ENCODE measurements at regions not wholly inside any gene's neighbourhood (a gene's known extent, or its start where the extent isn't known, plus 50 kb on each side); places are given as distances from the start of the nearest gene placed in this dataset.

DNA sequence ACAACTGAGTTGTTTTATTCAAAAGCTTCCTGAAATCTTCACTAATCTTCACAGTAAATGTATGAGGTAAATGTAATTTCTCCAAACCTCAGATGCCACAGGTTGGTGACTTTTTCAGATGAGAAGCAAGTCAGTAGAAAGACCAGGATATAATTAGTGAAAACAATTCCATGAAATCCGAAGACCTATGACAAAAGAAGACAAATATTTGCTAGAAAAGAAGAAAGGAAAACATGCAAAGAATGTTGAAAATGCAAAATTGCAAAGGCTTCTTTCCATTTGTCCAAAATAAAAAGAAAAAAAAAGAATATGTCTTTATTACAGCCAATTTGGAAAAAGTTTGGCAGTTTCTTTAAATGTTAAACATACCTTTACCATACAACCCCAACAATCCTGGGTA lies 88.3 kb upstream of the MYRIP start:
- Histone ChIP-seq H3K9me3 (ENCODE audit: control insufficient read depth, insufficient read depth, low read depth, low read length) (no peaks in the 10 kb centered on the region), H3K4me3 (ENCODE audit: low read depth, low read length) (no peak overlapping the region), H3K4me1 (ENCODE audit: control insufficient read depth, insufficient read depth, low read length) (no peaks in the 10 kb centered on the region), H3K27ac (ENCODE audit: extremely low read depth, low read depth, low read length) (no peak overlapping the region), H3K36me3 (ENCODE audit: control insufficient read depth in 2 of 2, insufficient read depth in 1 of 2, low read length in 2 of 2) (no peaks in the 10 kb centered on the region)
- TF ChIP-seq EGR2 (tag by site-specific recombination; IDR thresholded peaks at IDR 0.05; ENCODE audit: low read depth) (no peak), ZBTB48 (tag by site-specific recombination; IDR thresholded peaks at IDR 0.05) (no peak), ZSCAN16 (tag by site-specific recombination; IDR thresholded peaks at IDR 0.05) (no peak)
- ChIA-PET CTCF (no interaction called here), POLR2A (no interaction called here)

DNA sequence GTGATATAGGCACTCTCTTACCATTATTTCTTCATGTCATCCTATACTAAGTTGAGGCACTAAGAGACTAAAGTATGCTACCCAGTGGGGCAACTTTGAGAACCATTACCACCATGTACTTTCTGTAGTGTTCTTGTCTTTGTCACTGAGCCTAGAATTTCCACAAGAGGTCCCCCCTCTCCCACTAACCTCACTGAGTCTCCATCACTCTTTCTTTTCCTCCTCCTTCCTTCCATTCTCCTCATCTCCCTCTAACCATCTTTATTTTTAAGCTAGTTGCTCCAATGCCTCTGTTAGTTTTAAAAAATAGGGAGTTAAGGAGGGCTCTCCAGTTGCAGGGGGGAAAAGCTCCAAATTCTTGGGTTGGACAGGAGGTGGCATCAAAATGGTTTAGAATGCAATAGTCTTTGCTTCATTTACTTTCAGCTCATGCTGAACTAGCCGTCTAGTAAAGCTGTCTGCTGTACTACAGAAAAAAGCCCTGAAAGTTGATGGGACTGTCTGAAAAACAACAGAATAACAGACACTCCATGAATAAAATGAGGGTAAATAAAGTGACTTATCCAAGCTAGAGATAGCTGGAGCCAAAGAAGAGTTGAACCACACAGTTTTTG lies 85.1 kb upstream of the MYRIP start:
- POLR2A ChIA-PET: no interaction called here
- TF ChIP-seq ZSCAN16 (tag by site-specific recombination; IDR thresholded peaks at IDR 0.05) (no peak), ZNF548 (tag by site-specific recombination; IDR thresholded peaks at IDR 0.05) (no peak), ZNF776 (tag by site-specific recombination; IDR thresholded peaks at IDR 0.05; ENCODE audit: borderline replicate concordance) (no peak), ZNF114 (tag by site-specific recombination; IDR thresholded peaks at IDR 0.05) (no peak), ZNF785 (tag by site-specific recombination; IDR thresholded peaks at IDR 0.05) (no peak), ZNF654 (tag by site-specific recombination; IDR thresholded peaks at IDR 0.05; ENCODE audit: low read depth) (peak; percentile 14; the same call in 1 of the 2 replicates)
- TF ChIP-seq, protein P1, sequence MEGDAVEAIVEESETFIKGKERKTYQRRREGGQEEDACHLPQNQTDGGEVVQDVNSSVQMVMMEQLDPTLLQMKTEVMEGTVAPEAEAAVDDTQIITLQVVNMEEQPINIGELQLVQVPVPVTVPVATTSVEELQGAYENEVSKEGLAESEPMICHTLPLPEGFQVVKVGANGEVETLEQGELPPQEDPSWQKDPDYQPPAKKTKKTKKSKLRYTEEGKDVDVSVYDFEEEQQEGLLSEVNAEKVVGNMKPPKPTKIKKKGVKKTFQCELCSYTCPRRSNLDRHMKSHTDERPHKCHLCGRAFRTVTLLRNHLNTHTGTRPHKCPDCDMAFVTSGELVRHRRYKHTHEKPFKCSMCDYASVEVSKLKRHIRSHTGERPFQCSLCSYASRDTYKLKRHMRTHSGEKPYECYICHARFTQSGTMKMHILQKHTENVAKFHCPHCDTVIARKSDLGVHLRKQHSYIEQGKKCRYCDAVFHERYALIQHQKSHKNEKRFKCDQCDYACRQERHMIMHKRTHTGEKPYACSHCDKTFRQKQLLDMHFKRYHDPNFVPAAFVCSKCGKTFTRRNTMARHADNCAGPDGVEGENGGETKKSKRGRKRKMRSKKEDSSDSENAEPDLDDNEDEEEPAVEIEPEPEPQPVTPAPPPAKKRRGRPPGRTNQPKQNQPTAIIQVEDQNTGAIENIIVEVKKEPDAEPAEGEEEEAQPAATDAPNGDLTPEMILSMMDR (tag by site-specific recombination; IDR thresholded peaks at IDR 0.05): 0 out of 2 replicates have a peak, but pooled peaks have one; percentile 35
- Histone ChIP-seq H3K4me1 (ENCODE audit: control insufficient read depth, insufficient read depth, low read length) (no peaks in the 10 kb centered on the region), H3K27ac (ENCODE audit: extremely low read depth, low read depth, low read length) (no peak overlapping the region), H3K36me3 (ENCODE audit: control insufficient read depth in 2 of 2, insufficient read depth in 1 of 2, low read length in 2 of 2) (no peaks in the 10 kb centered on the region), H3K9me3 (ENCODE audit: control insufficient read depth, insufficient read depth, low read depth, low read length) (no peaks in the 10 kb centered on the region), H3K4me3 (ENCODE audit: low read depth, low read length) (no peak overlapping the region)
- CTCF ChIA-PET: interaction anchor here (0.8 kb wide), 1 partner anchor 456 kb away, joined by 3 read pairs; no protein-coding TSS in a partner anchor

DNA sequence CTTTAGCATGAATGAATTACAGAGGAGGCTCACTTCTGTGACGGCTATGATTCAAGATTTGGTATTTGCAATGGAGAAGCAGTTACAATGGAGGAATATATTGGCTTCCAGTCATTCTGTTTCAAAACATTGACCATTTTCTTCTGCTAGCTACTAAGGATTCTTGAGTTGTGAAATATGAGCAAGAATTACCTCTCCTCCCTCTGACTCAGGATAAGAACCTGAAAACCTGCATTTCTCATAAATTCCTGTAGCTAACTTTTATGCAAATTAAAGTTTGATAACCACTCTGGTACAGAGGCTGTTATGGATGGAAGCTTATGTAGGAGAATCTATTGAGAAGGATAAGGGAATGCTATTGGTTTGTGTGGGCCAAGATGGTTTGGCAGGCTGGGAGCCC lies 84.1 kb upstream of the MYRIP start:
- Histone ChIP-seq H3K27ac (ENCODE audit: extremely low read depth, low read depth, low read length) (no peak overlapping the region), H3K4me1 (ENCODE audit: control insufficient read depth, insufficient read depth, low read length) (no peaks in the 10 kb centered on the region), H3K36me3 (ENCODE audit: control insufficient read depth in 2 of 2, insufficient read depth in 1 of 2, low read length in 2 of 2) (no peaks in the 10 kb centered on the region), H3K9me3 (ENCODE audit: control insufficient read depth, insufficient read depth, low read depth, low read length) (no peaks in the 10 kb centered on the region), H3K4me3 (ENCODE audit: low read depth, low read length) (no peak overlapping the region)
- ChIA-PET POLR2A (no interaction called here), CTCF (no interaction called here)
- TF ChIP-seq, protein P2, sequence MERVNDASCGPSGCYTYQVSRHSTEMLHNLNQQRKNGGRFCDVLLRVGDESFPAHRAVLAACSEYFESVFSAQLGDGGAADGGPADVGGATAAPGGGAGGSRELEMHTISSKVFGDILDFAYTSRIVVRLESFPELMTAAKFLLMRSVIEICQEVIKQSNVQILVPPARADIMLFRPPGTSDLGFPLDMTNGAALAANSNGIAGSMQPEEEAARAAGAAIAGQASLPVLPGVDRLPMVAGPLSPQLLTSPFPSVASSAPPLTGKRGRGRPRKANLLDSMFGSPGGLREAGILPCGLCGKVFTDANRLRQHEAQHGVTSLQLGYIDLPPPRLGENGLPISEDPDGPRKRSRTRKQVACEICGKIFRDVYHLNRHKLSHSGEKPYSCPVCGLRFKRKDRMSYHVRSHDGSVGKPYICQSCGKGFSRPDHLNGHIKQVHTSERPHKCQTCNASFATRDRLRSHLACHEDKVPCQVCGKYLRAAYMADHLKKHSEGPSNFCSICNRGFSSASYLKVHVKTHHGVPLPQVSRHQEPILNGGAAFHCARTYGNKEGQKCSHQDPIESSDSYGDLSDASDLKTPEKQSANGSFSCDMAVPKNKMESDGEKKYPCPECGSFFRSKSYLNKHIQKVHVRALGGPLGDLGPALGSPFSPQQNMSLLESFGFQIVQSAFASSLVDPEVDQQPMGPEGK (tag by site-specific recombination; IDR thresholded peaks at IDR 0.05): no peak
- TF ChIP-seq, protein P3, sequence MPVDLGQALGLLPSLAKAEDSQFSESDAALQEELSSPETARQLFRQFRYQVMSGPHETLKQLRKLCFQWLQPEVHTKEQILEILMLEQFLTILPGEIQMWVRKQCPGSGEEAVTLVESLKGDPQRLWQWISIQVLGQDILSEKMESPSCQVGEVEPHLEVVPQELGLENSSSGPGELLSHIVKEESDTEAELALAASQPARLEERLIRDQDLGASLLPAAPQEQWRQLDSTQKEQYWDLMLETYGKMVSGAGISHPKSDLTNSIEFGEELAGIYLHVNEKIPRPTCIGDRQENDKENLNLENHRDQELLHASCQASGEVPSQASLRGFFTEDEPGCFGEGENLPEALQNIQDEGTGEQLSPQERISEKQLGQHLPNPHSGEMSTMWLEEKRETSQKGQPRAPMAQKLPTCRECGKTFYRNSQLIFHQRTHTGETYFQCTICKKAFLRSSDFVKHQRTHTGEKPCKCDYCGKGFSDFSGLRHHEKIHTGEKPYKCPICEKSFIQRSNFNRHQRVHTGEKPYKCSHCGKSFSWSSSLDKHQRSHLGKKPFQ (tag by site-specific recombination; IDR thresholded peaks at IDR 0.05): no peak
- TF ChIP-seq SETDB1 (IDR thresholded peaks at IDR 0.05; ENCODE audit: insufficient read length, low read length) (no peak), ZNF629 (tag by site-specific recombination; IDR thresholded peaks at IDR 0.05) (no peak), ZNF423 (tag by site-specific recombination; IDR thresholded peaks at IDR 0.05) (no peak), ZNF548 (tag by site-specific recombination; IDR thresholded peaks at IDR 0.05) (no peak), ZNF132 (tag by site-specific recombination; IDR thresholded peaks at IDR 0.05; ENCODE audit: borderline replicate concordance) (no peak), ZNF660 (tag by site-specific recombination; IDR thresholded peaks at IDR 0.05) (no peak), HOXC10 (CRISPR knock-in tag; IDR thresholded peaks at IDR 0.05) (no peak), ZEB2 (tag by site-specific recombination; IDR thresholded peaks at IDR 0.05) (no peak), BCL11B (tag by site-specific recombination; IDR thresholded peaks at IDR 0.05; ENCODE audit: low read depth) (no peak), ZNF596 (tag by site-specific recombination; IDR thresholded peaks at IDR 0.05) (no peak), WT1 (tag by site-specific recombination; IDR thresholded peaks at IDR 0.05) (no peak)
- TF ChIP-seq, protein P4, sequence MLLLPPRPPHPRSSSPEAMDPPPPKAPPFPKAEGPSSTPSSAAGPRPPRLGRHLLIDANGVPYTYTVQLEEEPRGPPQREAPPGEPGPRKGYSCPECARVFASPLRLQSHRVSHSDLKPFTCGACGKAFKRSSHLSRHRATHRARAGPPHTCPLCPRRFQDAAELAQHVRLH (tag by site-specific recombination; IDR thresholded peaks at IDR 0.05): no peak
